ENCODE measurements at regions not wholly inside any gene's neighbourhood (a gene's known extent, or its start where the extent isn't known, plus 50 kb on each side); places are given as distances from the start of the nearest gene placed in this dataset.

DNA sequence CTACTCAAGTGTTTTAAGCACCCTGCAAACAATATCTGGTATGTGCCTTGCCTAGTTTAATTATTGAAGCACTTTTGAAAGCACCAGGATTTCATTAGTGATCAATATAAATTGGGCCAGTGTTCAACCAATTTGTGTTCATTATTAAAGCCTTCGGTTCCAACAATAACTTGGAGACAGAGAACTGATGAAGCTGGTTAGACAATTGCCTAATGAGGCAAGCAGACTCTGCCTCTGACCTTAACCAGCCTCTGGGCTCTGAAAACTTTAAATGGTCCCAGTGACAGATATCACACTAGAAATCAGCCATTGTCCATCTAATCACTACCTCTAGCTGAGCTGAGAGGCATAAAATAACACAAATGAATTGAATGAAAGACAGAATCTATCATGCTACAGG is 139.9 kb upstream of the CNTN6 start:
- no peak overlapping the region for H3K9ac ChIP-seq (ENCODE audit: low read depth, low read length)
- no peaks in the 10 kb centered on the region for H4K20me1 ChIP-seq (ENCODE audit: insufficient read depth, low read length)
- no peak overlapping the region for H3K4me3 ChIP-seq (ENCODE audit: low read depth in 1 of 2, low read length in 2 of 2)
- DNase-seq (no peak), ATAC-seq (ENCODE audit: insufficient read depth, low read depth) (no peak)
- H3K27ac ChIP-seq (ENCODE audit: low read length), result no peak overlapping the region
- no peak overlapping the region for H3K4me2 ChIP-seq (ENCODE audit: insufficient read depth, low read length)
- no peak for TF ChIP-seq EZH2 (IDR thresholded peaks at IDR 0.05; ENCODE audit: borderline replicate concordance, low read depth, low read length, severe bottlenecking)
- TF ChIP-seq, protein P1, sequence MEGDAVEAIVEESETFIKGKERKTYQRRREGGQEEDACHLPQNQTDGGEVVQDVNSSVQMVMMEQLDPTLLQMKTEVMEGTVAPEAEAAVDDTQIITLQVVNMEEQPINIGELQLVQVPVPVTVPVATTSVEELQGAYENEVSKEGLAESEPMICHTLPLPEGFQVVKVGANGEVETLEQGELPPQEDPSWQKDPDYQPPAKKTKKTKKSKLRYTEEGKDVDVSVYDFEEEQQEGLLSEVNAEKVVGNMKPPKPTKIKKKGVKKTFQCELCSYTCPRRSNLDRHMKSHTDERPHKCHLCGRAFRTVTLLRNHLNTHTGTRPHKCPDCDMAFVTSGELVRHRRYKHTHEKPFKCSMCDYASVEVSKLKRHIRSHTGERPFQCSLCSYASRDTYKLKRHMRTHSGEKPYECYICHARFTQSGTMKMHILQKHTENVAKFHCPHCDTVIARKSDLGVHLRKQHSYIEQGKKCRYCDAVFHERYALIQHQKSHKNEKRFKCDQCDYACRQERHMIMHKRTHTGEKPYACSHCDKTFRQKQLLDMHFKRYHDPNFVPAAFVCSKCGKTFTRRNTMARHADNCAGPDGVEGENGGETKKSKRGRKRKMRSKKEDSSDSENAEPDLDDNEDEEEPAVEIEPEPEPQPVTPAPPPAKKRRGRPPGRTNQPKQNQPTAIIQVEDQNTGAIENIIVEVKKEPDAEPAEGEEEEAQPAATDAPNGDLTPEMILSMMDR (IDR thresholded peaks at IDR 0.05; ENCODE audit: borderline replicate concordance, extremely low read depth, low read length, poor library complexity, severe bottlenecking), result no peak
- H3K79me2 ChIP-seq (ENCODE audit: insufficient read depth, low read length), result no peaks in the 10 kb centered on the region
- no peaks in the 10 kb centered on the region for H3K36me3 ChIP-seq (ENCODE audit: insufficient read depth, low read length)
- H3K4me1 ChIP-seq (ENCODE audit: insufficient read depth, low read length), result no peaks in the 10 kb centered on the region
- H2AFZ ChIP-seq (ENCODE audit: low read depth, low read length), result no peak overlapping the region
- no peaks in the 10 kb centered on the region for H3K27me3 ChIP-seq (ENCODE audit: insufficient read depth, low read length, poor library complexity)
- no peaks in the 10 kb centered on the region for H3K9me3 ChIP-seq (ENCODE audit: insufficient read depth, low read length, severe bottlenecking)

DNA sequence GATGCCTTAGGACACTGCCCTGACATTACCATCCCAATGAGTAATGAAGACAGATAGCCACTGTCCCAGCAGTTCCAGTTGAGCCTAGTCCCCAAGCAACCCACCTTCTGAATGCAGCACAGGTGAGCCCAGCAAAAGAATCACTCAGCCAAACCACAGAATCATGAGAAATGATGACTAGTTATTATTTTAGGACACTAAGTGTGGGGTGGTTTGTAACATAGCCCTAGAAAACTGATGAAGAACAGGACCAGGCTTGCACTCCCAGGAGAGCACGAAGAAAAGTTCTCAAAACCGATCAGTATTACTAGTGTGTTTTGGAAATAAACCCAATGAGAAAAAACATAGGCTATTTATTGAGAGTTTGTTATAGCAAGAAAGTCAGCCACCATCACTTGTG is 129.6 kb upstream of the CNTN6 start:
- Histone ChIP-seq H3K9me3 (ENCODE audit: insufficient read depth, low read length, severe bottlenecking) (no peaks in the 10 kb centered on the region), H2AFZ (ENCODE audit: low read depth, low read length) (no peak overlapping the region), H3K27me3 (ENCODE audit: insufficient read depth, low read length, poor library complexity) (no peaks in the 10 kb centered on the region), H3K9ac (ENCODE audit: low read depth, low read length) (no peak overlapping the region), H3K36me3 (ENCODE audit: insufficient read depth, low read length) (no peaks in the 10 kb centered on the region), H4K20me1 (ENCODE audit: insufficient read depth, low read length) (no peaks in the 10 kb centered on the region), H3K4me2 (ENCODE audit: insufficient read depth, low read length) (no peak overlapping the region), H3K4me1 (ENCODE audit: insufficient read depth, low read length) (no peaks in the 10 kb centered on the region), H3K4me3 (ENCODE audit: low read depth in 1 of 2, low read length in 2 of 2) (no peak overlapping the region), H3K79me2 (ENCODE audit: insufficient read depth, low read length) (no peaks in the 10 kb centered on the region), H3K27ac (ENCODE audit: low read length) (no peak overlapping the region)
- ATAC-seq (ENCODE audit: insufficient read depth, low read depth), result no peak
- DNase-seq, result no peak
- TF ChIP-seq EZH2 (IDR thresholded peaks at IDR 0.05; ENCODE audit: borderline replicate concordance, low read depth, low read length, severe bottlenecking), result no peak
- TF ChIP-seq, protein P1 (IDR thresholded peaks at IDR 0.05; ENCODE audit: borderline replicate concordance, extremely low read depth, low read length, poor library complexity, severe bottlenecking), result no peak

DNA sequence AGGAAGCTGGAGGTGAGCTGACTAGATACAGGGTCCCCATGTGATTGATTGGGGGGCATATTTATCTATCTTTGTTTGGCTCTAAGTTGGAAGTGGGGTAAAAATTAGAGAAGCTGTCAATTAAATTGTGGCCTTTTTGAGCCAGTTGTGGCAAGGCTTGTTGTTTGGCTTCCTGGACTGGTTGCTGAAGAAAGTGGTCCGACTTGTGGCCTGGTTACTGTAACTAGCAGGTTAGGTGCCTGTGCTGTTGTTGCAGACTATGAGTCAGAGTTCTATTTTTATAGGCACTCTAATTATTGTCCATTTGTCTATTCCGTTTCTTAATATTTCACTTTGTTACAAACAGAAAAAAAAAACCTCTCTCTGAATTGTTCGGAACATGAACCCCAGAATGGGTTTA is 129.1 kb upstream of the CNTN6 start:
- H3K27me3 ChIP-seq (ENCODE audit: insufficient read depth, low read length, poor library complexity), result no peaks in the 10 kb centered on the region
- H3K9ac ChIP-seq (ENCODE audit: low read depth, low read length), result no peak overlapping the region
- no peaks in the 10 kb centered on the region for H3K36me3 ChIP-seq (ENCODE audit: insufficient read depth, low read length)
- H4K20me1 ChIP-seq (ENCODE audit: insufficient read depth, low read length), result no peaks in the 10 kb centered on the region
- ATAC-seq (ENCODE audit: insufficient read depth, low read depth) (no peak), DNase-seq (no peak)
- H3K4me2 ChIP-seq (ENCODE audit: insufficient read depth, low read length), result no peak overlapping the region
- TF ChIP-seq, protein P1 (IDR thresholded peaks at IDR 0.05; ENCODE audit: borderline replicate concordance, extremely low read depth, low read length, poor library complexity, severe bottlenecking), result no peak
- no peak for TF ChIP-seq EZH2 (IDR thresholded peaks at IDR 0.05; ENCODE audit: borderline replicate concordance, low read depth, low read length, severe bottlenecking)
- no peaks in the 10 kb centered on the region for H3K9me3 ChIP-seq (ENCODE audit: insufficient read depth, low read length, severe bottlenecking)
- H3K4me1 ChIP-seq (ENCODE audit: insufficient read depth, low read length), result no peaks in the 10 kb centered on the region
- H2AFZ ChIP-seq (ENCODE audit: low read depth, low read length), result no peak overlapping the region
- no peaks in the 10 kb centered on the region for H3K79me2 ChIP-seq (ENCODE audit: insufficient read depth, low read length)
- H3K4me3 ChIP-seq (ENCODE audit: low read depth in 1 of 2, low read length in 2 of 2), result no peak overlapping the region
- no peak overlapping the region for H3K27ac ChIP-seq (ENCODE audit: low read length)

DNA sequence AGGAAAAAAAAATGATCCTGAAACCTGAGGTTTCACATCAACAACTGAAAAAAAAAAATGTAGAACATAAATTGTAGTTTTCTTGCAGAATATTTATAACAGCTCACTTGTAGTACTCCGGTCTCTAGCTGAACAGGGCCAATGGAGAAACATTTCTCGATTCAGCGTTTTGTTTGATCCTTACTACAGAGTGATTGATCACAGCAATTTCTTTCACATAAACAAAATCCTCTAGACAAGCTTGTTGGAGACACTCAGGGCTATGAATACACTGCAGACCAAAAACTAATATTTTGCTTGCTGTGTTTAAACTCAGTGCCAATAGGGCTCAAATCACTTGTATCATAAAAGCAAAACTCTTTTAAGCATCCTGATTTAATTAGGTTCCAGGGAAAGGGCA is 127.0 kb upstream of the CNTN6 start:
- TF ChIP-seq, protein P1 (IDR thresholded peaks at IDR 0.05; ENCODE audit: borderline replicate concordance, extremely low read depth, low read length, poor library complexity, severe bottlenecking), result no peak
- no peak for TF ChIP-seq EZH2 (IDR thresholded peaks at IDR 0.05; ENCODE audit: borderline replicate concordance, low read depth, low read length, severe bottlenecking)
- H3K27me3 ChIP-seq (ENCODE audit: insufficient read depth, low read length, poor library complexity), result no peaks in the 10 kb centered on the region
- no peaks in the 10 kb centered on the region for H3K4me1 ChIP-seq (ENCODE audit: insufficient read depth, low read length)
- no peak overlapping the region for H3K4me3 ChIP-seq (ENCODE audit: low read depth in 1 of 2, low read length in 2 of 2)
- H2AFZ ChIP-seq (ENCODE audit: low read depth, low read length), result no peak overlapping the region
- H3K9me3 ChIP-seq (ENCODE audit: insufficient read depth, low read length, severe bottlenecking), result no peaks in the 10 kb centered on the region
- H3K4me2 ChIP-seq (ENCODE audit: insufficient read depth, low read length), result no peak overlapping the region
- H3K36me3 ChIP-seq (ENCODE audit: insufficient read depth, low read length), result no peaks in the 10 kb centered on the region
- ATAC-seq (ENCODE audit: insufficient read depth, low read depth) (no peak), DNase-seq (no peak)
- H3K9ac ChIP-seq (ENCODE audit: low read depth, low read length), result no peak overlapping the region
- no peaks in the 10 kb centered on the region for H4K20me1 ChIP-seq (ENCODE audit: insufficient read depth, low read length)
- no peaks in the 10 kb centered on the region for H3K79me2 ChIP-seq (ENCODE audit: insufficient read depth, low read length)
- H3K27ac ChIP-seq (ENCODE audit: low read length), result no peak overlapping the region
